B cell (primary cell): ENCODE measurements at regions not wholly inside any gene's neighbourhood (a gene's known extent, or its start where the extent isn't known, plus 50 kb on each side); places are given as distances from the start of the nearest gene placed in this dataset.

Experiments
- ATAC-seq: fragments of 200-7000 bp; cut with Tn5 transposase; one replicate; pipeline ENCODE4 v1.10.0; 2021; ENCODE audit warnings: low read depth, mild to moderate bottlenecking, moderate number of reproducible peaks, moderate library complexity
- CTCF ChIA-PET: fragments of 350-600 bp; sonication (Branson Sonifier 250); formaldehyde crosslinking; loops from one replicate; lab custom pipeline; 2021; ENCODE audit warnings: antibody characterized with exemption, inconsistent platforms; lab: Charles Lee
- POLR2A ChIA-PET: fragments of 350-600 bp; sonication (Branson Sonifier 250); formaldehyde crosslinking; loops from one replicate; lab custom pipeline; 2021; ENCODE audit warnings: antibody characterized with exemption; lab: Charles Lee
- DNase-seq: peaks from one replicate; pipeline ENCODE4 v3.0.0; 2013
- H2AFZ ChIP-seq: 2 replicates; pipeline ENCODE4 v1.6.1; 2012; ENCODE audit warnings: mild to moderate bottlenecking, low read depth, low read length; ENCODE audit not compliant: insufficient read depth, poor library complexity, severe bottlenecking
- H3K27ac ChIP-seq, 2 donors: 1 replicate in 1 of 2; 2 replicates in 1 of 2; pipeline ENCODE4 v1.5.1; 2012 to 2013; ENCODE audit warnings: low read length in 2 of 2, mild to moderate bottlenecking in 2 of 2, moderate library complexity in 1 of 2
- H3K27me3 ChIP-seq, 4 experiments: fragments of 200-600 bp in 1 of 4; sonication (generic) in 1 of 4; replicated peaks in 1 of 4; 1 replicate in 2 of 4; 2 replicates in 2 of 4; pipeline versions ENCODE4 v1.6.1 to v1.7.0; 2013 to 2016; ENCODE audit warnings: low read length in 3 of 4, mild to moderate bottlenecking in 2 of 4, mixed read lengths in 1 of 4, moderate library complexity in 1 of 4; ENCODE audit not compliant: insufficient read depth in 4 of 4, control insufficient read depth in 3 of 4; ENCODE audit errors: control extremely low read depth in 1 of 4
- H3K36me3 ChIP-seq, 2 experiments: replicated peaks in 1 of 2; 1 replicate in 1 of 2; 2 replicates in 1 of 2; pipeline versions ENCODE4 v1.6.1 to v1.7.1; 2013; ENCODE audit warnings: low read length in 1 of 2; ENCODE audit not compliant: insufficient read depth in 2 of 2, control insufficient read depth in 1 of 2; ENCODE audit errors: control extremely low read depth in 1 of 2, extremely low read depth in 1 of 2
- H3K4me1 ChIP-seq, 2 donors: fragments of 200-600 bp in 1 of 2; sonication (generic) in 1 of 2; 1 replicate in 1 of 2; 2 replicates in 1 of 2; pipeline versions ENCODE4 v1.5.1 to v1.6.1; 2013 to 2017; ENCODE audit warnings: low read length in 2 of 2; ENCODE audit not compliant: control insufficient read depth in 2 of 2, insufficient read depth in 2 of 2
- H3K4me2 ChIP-seq: replicated peaks from 2 replicates; pipeline ENCODE3; 2012; ENCODE audit warnings: mild to moderate bottlenecking, low read depth, low read length; ENCODE audit not compliant: poor library complexity, severe bottlenecking
- H3K4me3 ChIP-seq, 5 experiments: fragments of 200-600 bp in 1 of 5; sonication (generic) in 1 of 5; 1 replicate in 3 of 5; 2 replicates in 2 of 5; pipeline versions ENCODE4 v1.5.1 to v1.7.0; 2011 to 2016; ENCODE audit warnings: low read length in 4 of 5, mild to moderate bottlenecking in 4 of 5, low read depth in 2 of 5, control low read depth in 1 of 5, moderate library complexity in 1 of 5; ENCODE audit not compliant: insufficient read depth in 1 of 5; ENCODE audit errors: control extremely low read depth in 1 of 5, extremely low read depth in 1 of 5
- H3K79me2 ChIP-seq: fragments of 200-600 bp; sonication (generic); one replicate; pipeline ENCODE4 v1.6.0; 2016; ENCODE audit warnings: low read length; ENCODE audit not compliant: control insufficient read depth, insufficient read depth
- H3K9ac ChIP-seq: fragments of 200-600 bp; sonication (generic); 2 replicates; pipeline ENCODE4 v1.6.1; 2017; ENCODE audit warnings: mild to moderate bottlenecking, low read length, moderate library complexity
- H3K9me3 ChIP-seq, 3 donors: one replicate each; pipeline versions ENCODE4 v1.6.1 to v1.7.1; 2013; ENCODE audit warnings: low read length in 2 of 3; ENCODE audit not compliant: control insufficient read depth in 2 of 3, insufficient read depth in 1 of 3; ENCODE audit errors: control extremely low read depth in 1 of 3
- H4K20me1 ChIP-seq: 2 replicates; pipeline ENCODE4 v1.6.0; 2012; ENCODE audit warnings: mild to moderate bottlenecking, low read length; ENCODE audit not compliant: insufficient read depth, control insufficient read depth, poor library complexity, severe bottlenecking
- H3K27ac Mint-ChIP-seq: one replicate; pipeline ENCODE4 v1.8.0; 2021; ENCODE audit warnings: mixed read lengths
- H3K27me3 Mint-ChIP-seq: one replicate; pipeline ENCODE4 v1.8.0; 2021; ENCODE audit warnings: mixed read lengths
- H3K4me1 Mint-ChIP-seq: one replicate; pipeline ENCODE4 v1.8.0; 2021; ENCODE audit warnings: mixed read lengths
- H3K4me3 Mint-ChIP-seq: one replicate; pipeline ENCODE4 v1.8.0; 2021; ENCODE audit warnings: mixed read lengths
- H3K9me3 Mint-ChIP-seq: one replicate; pipeline ENCODE4 v1.8.0; 2022; ENCODE audit warnings: mixed read lengths; ENCODE audit not compliant: insufficient read depth
- CTCF ChIP-seq: fragments of 200-600 bp; IDR thresholded peaks from one replicate; pipeline ENCODE4 v1.8.0; 2022; ENCODE audit warnings: antibody characterized with exemption, mild to moderate bottlenecking
- EZH2 ChIP-seq: IDR thresholded peaks from 2 replicates; pipeline ENCODE4 v1.6.1; 2012; ENCODE audit warnings: borderline replicate concordance, low read depth, mild to moderate bottlenecking, moderate library complexity, low read length; ENCODE audit not compliant: insufficient read depth, poor library complexity, severe bottlenecking
- WGBS: methylation state at CpG from one replicate; pipeline ENCODE4 v1.1.5; 2013; ENCODE audit warnings: missing lambda C conversion rate; ENCODE audit not compliant: insufficient coverage; 5-methylcytosine and 5-hydroxymethylcytosine counted together
- intact Hi-C: fragments of 100-400 bp; cut with micrococcal nuclease; formaldehyde crosslinking; loops from one replicate; pipeline ENCODE4 v1.10.0; 2022

- ATAC-seq: no peak
- peaks cover 0 to 15% (median 0%) of the 10 kb centered on the region in 4 experiments for H3K27me3 ChIP-seq
- H2AFZ ChIP-seq: no peak overlapping the region
- H3K36me3 ChIP-seq: no peaks in the 10 kb centered on the region
- H3K9ac ChIP-seq: no peak overlapping the region
- no peaks in the 10 kb centered on the region for H3K9me3 Mint-ChIP-seq
- no peak overlapping the region for H3K27ac Mint-ChIP-seq
- ChIA-PET CTCF (no interaction called here), POLR2A (no interaction called here)
- no peaks in the 10 kb centered on the region for H3K9me3 ChIP-seq
- DNase-seq: no peak
- peaks cover 28% of the 10 kb centered on the region for H3K27me3 Mint-ChIP-seq
- no peak overlapping the region for H3K4me2 ChIP-seq
- no peak for TF ChIP-seq EZH2
- no peak for TF ChIP-seq CTCF
- no peak overlapping the region for H3K4me3 ChIP-seq
- 83% methylated on average over 2 of the region's 8 CpGs for WGBS
- H3K4me1 ChIP-seq: no peaks in the 10 kb centered on the region
- no peaks in the 10 kb centered on the region for H3K79me2 ChIP-seq
- H3K4me1 Mint-ChIP-seq: no peaks in the 10 kb centered on the region
- intact Hi-C loops: no loop called here
- H4K20me1 ChIP-seq: no peaks in the 10 kb centered on the region
- no peak overlapping the region for H3K27ac ChIP-seq
- no peak overlapping the region for H3K4me3 Mint-ChIP-seq
These were observed 77.6 kb upstream of the EYA2 start for GRCh38 chr20:46816886-46817638.

- peaks cover 24% of the 10 kb centered on the region for H3K27me3 Mint-ChIP-seq
- Histone ChIP-seq H3K9ac (no peak overlapping the region), H3K27me3 (peaks cover 0 to 7% (median 0%) of the 10 kb centered on the region in 4 experiments), H3K4me1 (no peaks in the 10 kb centered on the region), H3K79me2 (no peaks in the 10 kb centered on the region), H3K4me2 (no peak overlapping the region), H3K27ac (no peak overlapping the region), H4K20me1 (no peaks in the 10 kb centered on the region), H3K36me3 (no peaks in the 10 kb centered on the region), H3K9me3 (no peaks in the 10 kb centered on the region), H3K4me3 (no peak overlapping the region), H2AFZ (no peak overlapping the region)
- intact Hi-C loops: no loop called here
- CTCF ChIA-PET: no interaction called here
- POLR2A ChIA-PET: no interaction called here
- no peak overlapping the region for H3K27ac Mint-ChIP-seq
- H3K4me1 Mint-ChIP-seq: no peaks in the 10 kb centered on the region
- H3K9me3 Mint-ChIP-seq: no peaks in the 10 kb centered on the region
- ATAC-seq (no peak), DNase-seq (no peak)
- H3K4me3 Mint-ChIP-seq: no peak overlapping the region
- no peak for TF ChIP-seq CTCF
- TF ChIP-seq EZH2: no peak
- WGBS: 90% methylated on average over 3 of the region's 3 CpGs
These were observed 74.0 kb upstream of the EYA2 start for GRCh38 chr20:46820682-46821081.
